ENCODE measurements at regions not wholly inside any gene's neighbourhood (a gene's known extent, or its start where the extent isn't known, plus 50 kb on each side); places are given as distances from the start of the nearest gene placed in this dataset.

- no peak for TF ChIP-seq USF1 (IDR thresholded peaks at IDR 0.05)
- no peak for TF ChIP-seq RAD21 (IDR thresholded peaks at IDR 0.05; ENCODE audit: low read depth)
- TF ChIP-seq TAF1 (IDR thresholded peaks at IDR 0.05; ENCODE audit: low read depth), result no peak
- no peak for TF ChIP-seq NFIC (IDR thresholded peaks at IDR 0.05)
- TF ChIP-seq ZBTB7A (IDR thresholded peaks at IDR 0.05; ENCODE audit: low read depth), result no peak
- no peak for TF ChIP-seq CREB1 (IDR thresholded peaks at IDR 0.05; ENCODE audit: low read depth)
- no peak for TF ChIP-seq FOXM1 (IDR thresholded peaks at IDR 0.05; ENCODE audit: borderline replicate concordance, low read depth)
- no peak for TF ChIP-seq CEBPB (IDR thresholded peaks at IDR 0.05)
- no peak for TF ChIP-seq EP300 (IDR thresholded peaks at IDR 0.05; ENCODE audit: borderline replicate concordance)
- TF ChIP-seq REST (IDR thresholded peaks at IDR 0.05; ENCODE audit: low read depth), result no peak
- TF ChIP-seq EGR1 (IDR thresholded peaks at IDR 0.05), result no peak
- no peak for TF ChIP-seq TEAD4 (IDR thresholded peaks at IDR 0.05)
- no peak for TF ChIP-seq MAX (IDR thresholded peaks at IDR 0.05)
- no peak for TF ChIP-seq TCF12 (IDR thresholded peaks at IDR 0.05; ENCODE audit: low read depth)
- no peak for TF ChIP-seq YY1 (IDR thresholded peaks at IDR 0.05; ENCODE audit: low read depth)
These were observed 592.4 kb downstream of the GLUD2 start for GRCh38 chrX:121639781-121640180.

GRCh38 chrX:121641560-121641959, 594.1 kb downstream of the GLUD2 start:
- TF ChIP-seq EP300 (IDR thresholded peaks at IDR 0.05; ENCODE audit: borderline replicate concordance) (no peak), CREB1 (IDR thresholded peaks at IDR 0.05; ENCODE audit: low read depth) (no peak), REST (IDR thresholded peaks at IDR 0.05; ENCODE audit: low read depth) (no peak), TCF12 (IDR thresholded peaks at IDR 0.05; ENCODE audit: low read depth) (no peak), CEBPB (IDR thresholded peaks at IDR 0.05) (no peak), YY1 (IDR thresholded peaks at IDR 0.05; ENCODE audit: low read depth) (no peak), EGR1 (IDR thresholded peaks at IDR 0.05) (no peak), MAX (IDR thresholded peaks at IDR 0.05) (no peak), RAD21 (IDR thresholded peaks at IDR 0.05; ENCODE audit: low read depth) (no peak), NFIC (IDR thresholded peaks at IDR 0.05) (no peak), TEAD4 (IDR thresholded peaks at IDR 0.05) (no peak), ZBTB7A (IDR thresholded peaks at IDR 0.05; ENCODE audit: low read depth) (no peak), TAF1 (IDR thresholded peaks at IDR 0.05; ENCODE audit: low read depth) (no peak), USF1 (IDR thresholded peaks at IDR 0.05) (no peak), FOXM1 (IDR thresholded peaks at IDR 0.05; ENCODE audit: borderline replicate concordance, low read depth) (no peak)

GRCh38 chrX:121642415-121642814, 595.0 kb downstream of the GLUD2 start:
- no peak for TF ChIP-seq YY1 (IDR thresholded peaks at IDR 0.05; ENCODE audit: low read depth)
- no peak for TF ChIP-seq EP300 (IDR thresholded peaks at IDR 0.05; ENCODE audit: borderline replicate concordance)
- TF ChIP-seq REST (IDR thresholded peaks at IDR 0.05; ENCODE audit: low read depth), result no peak

- TF ChIP-seq USF1 (IDR thresholded peaks at IDR 0.05) (no peak), EP300 (IDR thresholded peaks at IDR 0.05; ENCODE audit: borderline replicate concordance) (no peak), TEAD4 (IDR thresholded peaks at IDR 0.05) (no peak), YY1 (IDR thresholded peaks at IDR 0.05; ENCODE audit: low read depth) (no peak), RAD21 (IDR thresholded peaks at IDR 0.05; ENCODE audit: low read depth) (no peak), MAX (IDR thresholded peaks at IDR 0.05) (no peak), CREB1 (IDR thresholded peaks at IDR 0.05; ENCODE audit: low read depth) (no peak), NFIC (IDR thresholded peaks at IDR 0.05) (no peak), ZBTB7A (IDR thresholded peaks at IDR 0.05; ENCODE audit: low read depth) (no peak), EGR1 (IDR thresholded peaks at IDR 0.05) (no peak), FOXM1 (IDR thresholded peaks at IDR 0.05; ENCODE audit: borderline replicate concordance, low read depth) (no peak), REST (IDR thresholded peaks at IDR 0.05; ENCODE audit: low read depth) (no peak), TAF1 (IDR thresholded peaks at IDR 0.05; ENCODE audit: low read depth) (no peak), TCF12 (IDR thresholded peaks at IDR 0.05; ENCODE audit: low read depth) (no peak), CEBPB (IDR thresholded peaks at IDR 0.05) (no peak)
These were observed 602.0 kb downstream of the GLUD2 start for GRCh38 chrX:121649417-121649816.
